AG04450 (cell line): ENCODE measurements at regions not wholly inside any gene's neighbourhood (a gene's known extent, or its start where the extent isn't known, plus 50 kb on each side); places are given as distances from the start of the nearest gene placed in this dataset.

ENCODE experiments used
- CTCF ChIA-PET: fragments of 300-600, 350-600 bp; formaldehyde crosslinking; extraction: SDS; loops from one replicate; lab custom pipeline; 2022; ENCODE audit warnings: antibody characterized with exemption, inconsistent platforms; lab: Charles Lee
- POLR2A ChIA-PET: fragments of 350-600 bp; formaldehyde crosslinking; extraction: SDS; loops from one replicate; lab custom pipeline; 2021; ENCODE audit warnings: antibody characterized with exemption, inconsistent platforms; lab: Yijun Ruan, JAX
- DNase-seq: peaks from one replicate; pipeline ENCODE4 v3.0.0-alpha.2; 2011; ENCODE audit warnings: low read depth, low spot score
- H3K27ac ChIP-seq: one replicate; pipeline ENCODE4 v1.5.1; 2012; ENCODE audit warnings: low read depth, low read length, control low read depth
- H3K27me3 ChIP-seq: one replicate; pipeline ENCODE4 v1.6.0; 2012; ENCODE audit warnings: low read length; ENCODE audit not compliant: control insufficient read depth, insufficient read depth
- H3K4me3 ChIP-seq: 2 replicates; pipeline ENCODE4 v1.5.1; 2011; ENCODE audit warnings: mild to moderate bottlenecking, low read depth, low read length, control low read depth
- H3K9me3 ChIP-seq: 2 replicates; pipeline ENCODE4 v1.5.1; 2012; ENCODE audit warnings: low read length; ENCODE audit not compliant: control insufficient read depth, insufficient read depth
- TF ChIP-seq, protein P1 (sequence below): IDR thresholded peaks from 2 replicates; pipeline ENCODE4 v1.5.1; 2011; ENCODE audit warnings: low read depth, low read length, control low read depth, inconsistent platforms

GRCh38 chr7:45389073-45389872 is 184.9 kb upstream of the ADCY1 start:
- no peak overlapping the region for H3K27ac ChIP-seq
- H3K9me3 ChIP-seq = no peaks in the 10 kb centered on the region; the same call in 1 of the 2 replicates
- H3K27me3 ChIP-seq = no peaks in the 10 kb centered on the region
- H3K4me3 ChIP-seq = no peak overlapping the region
- TF ChIP-seq, protein P1, sequence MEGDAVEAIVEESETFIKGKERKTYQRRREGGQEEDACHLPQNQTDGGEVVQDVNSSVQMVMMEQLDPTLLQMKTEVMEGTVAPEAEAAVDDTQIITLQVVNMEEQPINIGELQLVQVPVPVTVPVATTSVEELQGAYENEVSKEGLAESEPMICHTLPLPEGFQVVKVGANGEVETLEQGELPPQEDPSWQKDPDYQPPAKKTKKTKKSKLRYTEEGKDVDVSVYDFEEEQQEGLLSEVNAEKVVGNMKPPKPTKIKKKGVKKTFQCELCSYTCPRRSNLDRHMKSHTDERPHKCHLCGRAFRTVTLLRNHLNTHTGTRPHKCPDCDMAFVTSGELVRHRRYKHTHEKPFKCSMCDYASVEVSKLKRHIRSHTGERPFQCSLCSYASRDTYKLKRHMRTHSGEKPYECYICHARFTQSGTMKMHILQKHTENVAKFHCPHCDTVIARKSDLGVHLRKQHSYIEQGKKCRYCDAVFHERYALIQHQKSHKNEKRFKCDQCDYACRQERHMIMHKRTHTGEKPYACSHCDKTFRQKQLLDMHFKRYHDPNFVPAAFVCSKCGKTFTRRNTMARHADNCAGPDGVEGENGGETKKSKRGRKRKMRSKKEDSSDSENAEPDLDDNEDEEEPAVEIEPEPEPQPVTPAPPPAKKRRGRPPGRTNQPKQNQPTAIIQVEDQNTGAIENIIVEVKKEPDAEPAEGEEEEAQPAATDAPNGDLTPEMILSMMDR = no peak
- no peak for DNase-seq
- CTCF ChIA-PET = no interaction called here
- POLR2A ChIA-PET = no interaction called here

DNA sequence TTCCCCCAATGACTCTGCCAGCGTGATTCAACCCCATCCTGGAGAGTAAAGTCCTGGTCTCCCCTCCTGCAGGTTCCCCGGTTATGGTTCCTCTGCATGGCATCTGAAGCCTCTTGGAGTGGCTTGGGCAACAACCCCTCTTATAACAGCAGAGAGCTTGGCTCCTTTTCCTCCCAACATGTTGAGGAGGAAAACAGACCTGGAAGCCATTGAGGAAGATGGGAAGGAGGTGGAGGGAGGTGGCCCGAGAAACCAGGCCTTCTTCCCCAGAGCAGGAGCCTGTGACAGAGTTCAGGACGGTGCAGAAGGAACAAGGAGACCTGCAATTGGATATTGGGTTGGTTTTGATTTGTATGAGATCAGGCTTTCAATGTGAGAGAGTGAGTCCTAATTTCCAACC is 184.0 kb upstream of the ADCY1 start:
- Histone ChIP-seq H3K9me3 (no peaks in the 10 kb centered on the region; the same call in 1 of the 2 replicates), H3K27ac (no peak overlapping the region), H3K4me3 (no peak overlapping the region), H3K27me3 (no peaks in the 10 kb centered on the region)
- POLR2A ChIA-PET = no interaction called here
- TF ChIP-seq, protein P1 = no peak
- DNase-seq = no peak
- CTCF ChIA-PET = no interaction called here

DNA sequence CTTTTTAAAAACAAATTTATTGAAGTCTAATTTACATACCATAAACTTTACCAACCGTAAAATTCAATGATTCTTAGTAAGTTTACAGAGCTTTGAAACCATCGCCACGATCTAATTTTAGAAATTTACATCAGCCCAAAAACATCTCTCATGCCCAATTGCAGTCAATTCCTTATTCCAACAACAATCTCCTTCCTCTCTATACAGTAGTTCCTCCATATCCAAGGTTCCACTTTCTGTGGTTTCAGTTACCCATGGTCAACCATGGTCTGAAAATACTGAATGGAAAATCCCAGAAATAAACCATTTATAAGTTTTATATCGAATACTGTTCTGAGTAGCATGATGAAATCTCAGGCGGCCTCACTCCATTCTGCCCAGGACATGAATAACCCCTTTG is 183.4 kb upstream of the ADCY1 start:
- Histone ChIP-seq H3K27ac (no peak overlapping the region), H3K4me3 (no peak overlapping the region), H3K27me3 (no peaks in the 10 kb centered on the region), H3K9me3 (no peaks in the 10 kb centered on the region; the same call in 1 of the 2 replicates)
- TF ChIP-seq, protein P1 = no peak
- CTCF ChIA-PET = no interaction called here
- POLR2A ChIA-PET = no interaction called here
- DNase-seq = no peak

GRCh38 chr7:45391618-45392451 is 182.3 kb upstream of the ADCY1 start:
- TF ChIP-seq, protein P1 = no peak
- Histone ChIP-seq H3K27ac (no peak overlapping the region), H3K4me3 (no peak overlapping the region), H3K9me3 (no peaks in the 10 kb centered on the region; the same call in 1 of the 2 replicates), H3K27me3 (peaks cover 2% of the 10 kb centered on the region)
- ChIA-PET POLR2A (no interaction called here), CTCF (no interaction called here)
- no peak for DNase-seq

DNA sequence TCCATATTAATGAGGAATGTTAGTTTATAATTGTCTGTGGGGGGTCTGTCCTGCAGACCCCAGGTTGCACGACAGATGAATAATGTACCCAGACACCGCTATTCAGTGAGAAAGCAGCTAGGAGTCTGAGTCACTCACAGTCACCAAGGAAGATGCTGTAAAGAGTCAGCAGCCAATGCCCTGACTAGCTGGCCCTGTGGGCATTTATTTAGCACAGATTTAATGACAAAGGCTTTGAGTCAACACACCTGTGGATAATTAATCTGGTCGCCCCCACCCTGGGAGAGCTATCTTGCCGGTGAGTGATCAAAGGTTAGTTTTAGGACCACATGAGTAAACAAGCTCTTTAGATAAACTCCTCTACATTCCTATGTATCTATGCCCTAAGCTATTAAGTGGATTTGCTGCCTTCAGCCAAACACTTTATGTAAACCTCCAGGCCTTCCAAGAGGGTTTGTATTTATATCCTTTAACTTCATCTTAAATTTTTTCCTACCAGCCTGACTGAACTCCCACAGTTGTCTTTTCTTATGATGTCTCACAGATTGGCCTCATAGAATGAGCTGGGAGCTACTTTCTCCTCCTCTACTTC is 180.0 kb upstream of the ADCY1 start:
- no peak for DNase-seq
- POLR2A ChIA-PET = no interaction called here
- H3K27ac ChIP-seq = no peak overlapping the region
- H3K4me3 ChIP-seq = no peak overlapping the region
- H3K9me3 ChIP-seq = peaks cover 4% of the 10 kb centered on the region; the same call in 1 of the 2 replicates
- peaks cover 2% of the 10 kb centered on the region for H3K27me3 ChIP-seq
- TF ChIP-seq, protein P1 = no peak
- CTCF ChIA-PET = no interaction called here
